Testis (tissue), 2 donors: ENCODE measurements at regions not wholly inside any gene's neighbourhood (a gene's known extent, or its start where the extent isn't known, plus 50 kb on each side); places are given as distances from the start of the nearest gene placed in this dataset.

ENCODE experiments used
- POLR2A ChIP-seq: fragments of 450-650 bp; IDR thresholded peaks from one replicate; pipeline ENCODE4 v1.6.1; 2017; ENCODE audit warnings: antibody characterized with exemption, mild to moderate bottlenecking, moderate library complexity
- TF ChIP-seq, protein P1 (sequence below), 3 experiments: fragments of 450-650 bp in 2 of 3; fragments of 200-600 bp in 1 of 3; sonication (generic) in 1 of 3; IDR thresholded peaks; one replicate each; pipeline ENCODE4 v1.5.1; 2016 to 2019; ENCODE audit warnings: antibody characterized with exemption in 3 of 3, mild to moderate bottlenecking in 2 of 3, moderate library complexity in 1 of 3

DNA sequence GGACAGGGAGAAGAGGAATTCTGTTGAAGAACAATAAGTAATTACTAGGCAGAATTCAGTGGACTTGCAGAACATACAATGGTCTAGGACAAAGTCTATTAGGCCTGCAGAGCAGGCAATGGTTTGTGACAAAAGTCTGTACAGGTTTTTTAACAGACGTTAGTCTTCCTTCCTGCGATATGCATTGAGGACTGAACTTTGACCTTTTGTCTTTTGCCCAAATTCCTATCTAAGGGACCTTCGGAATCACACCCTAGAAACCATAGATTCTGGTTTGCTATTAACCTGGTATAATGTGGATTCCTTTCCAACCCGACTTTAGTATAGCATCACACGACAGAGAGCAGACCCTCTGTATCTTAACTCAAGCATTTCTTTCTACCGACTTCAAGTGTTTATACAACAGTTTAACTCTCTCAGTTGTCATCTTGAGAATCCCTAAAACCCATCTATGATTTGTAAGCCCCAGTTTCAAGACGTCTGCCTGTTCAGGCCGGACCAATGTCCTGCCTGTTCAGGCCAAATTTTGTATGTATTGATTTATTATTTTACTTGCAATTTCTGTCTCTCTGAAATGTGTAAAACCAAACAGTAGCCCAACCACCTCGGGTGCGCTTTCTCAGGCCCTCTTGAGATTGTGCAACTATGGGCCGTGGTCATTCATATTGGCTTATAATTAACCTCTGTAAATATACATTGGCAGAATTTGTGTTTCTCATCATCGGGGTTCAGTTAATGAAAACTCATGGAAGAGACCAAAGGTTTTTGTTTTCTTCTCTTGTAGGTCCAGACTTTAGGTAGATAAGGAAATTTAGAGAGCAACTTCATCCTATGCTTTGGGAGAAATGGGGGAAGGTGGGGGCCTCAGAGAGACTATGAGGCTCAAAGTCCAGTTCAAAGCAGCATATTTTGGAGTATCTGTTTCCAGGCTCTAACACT is 76.9 kb upstream of the TNFSF18 start:
- TF ChIP-seq, protein P1, sequence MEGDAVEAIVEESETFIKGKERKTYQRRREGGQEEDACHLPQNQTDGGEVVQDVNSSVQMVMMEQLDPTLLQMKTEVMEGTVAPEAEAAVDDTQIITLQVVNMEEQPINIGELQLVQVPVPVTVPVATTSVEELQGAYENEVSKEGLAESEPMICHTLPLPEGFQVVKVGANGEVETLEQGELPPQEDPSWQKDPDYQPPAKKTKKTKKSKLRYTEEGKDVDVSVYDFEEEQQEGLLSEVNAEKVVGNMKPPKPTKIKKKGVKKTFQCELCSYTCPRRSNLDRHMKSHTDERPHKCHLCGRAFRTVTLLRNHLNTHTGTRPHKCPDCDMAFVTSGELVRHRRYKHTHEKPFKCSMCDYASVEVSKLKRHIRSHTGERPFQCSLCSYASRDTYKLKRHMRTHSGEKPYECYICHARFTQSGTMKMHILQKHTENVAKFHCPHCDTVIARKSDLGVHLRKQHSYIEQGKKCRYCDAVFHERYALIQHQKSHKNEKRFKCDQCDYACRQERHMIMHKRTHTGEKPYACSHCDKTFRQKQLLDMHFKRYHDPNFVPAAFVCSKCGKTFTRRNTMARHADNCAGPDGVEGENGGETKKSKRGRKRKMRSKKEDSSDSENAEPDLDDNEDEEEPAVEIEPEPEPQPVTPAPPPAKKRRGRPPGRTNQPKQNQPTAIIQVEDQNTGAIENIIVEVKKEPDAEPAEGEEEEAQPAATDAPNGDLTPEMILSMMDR (IDR thresholded peaks at IDR 0.05) = no peak
- TF ChIP-seq POLR2A = no peak
